GM10266 (cell line): ENCODE measurements at regions not wholly inside any gene's neighbourhood (a gene's known extent, or its start where the extent isn't known, plus 50 kb on each side); places are given as distances from the start of the nearest gene placed in this dataset.

Experiments used
- DNase-seq: peaks from one replicate; pipeline ENCODE4 v3.0.0; 2012; ENCODE audit errors: extremely low spot score
- TF ChIP-seq, protein P1 (sequence below): IDR thresholded peaks from 2 replicates; pipeline ENCODE4 v1.5.1; 2012; ENCODE audit warnings: mild to moderate bottlenecking, low read depth; ENCODE audit not compliant: control insufficient read depth, insufficient read depth; ENCODE audit errors: missing control alignments

GRCh38 chr4:55736605-55737183, 82.9 kb upstream of the EXOC1L start:
- TF ChIP-seq, protein P1, sequence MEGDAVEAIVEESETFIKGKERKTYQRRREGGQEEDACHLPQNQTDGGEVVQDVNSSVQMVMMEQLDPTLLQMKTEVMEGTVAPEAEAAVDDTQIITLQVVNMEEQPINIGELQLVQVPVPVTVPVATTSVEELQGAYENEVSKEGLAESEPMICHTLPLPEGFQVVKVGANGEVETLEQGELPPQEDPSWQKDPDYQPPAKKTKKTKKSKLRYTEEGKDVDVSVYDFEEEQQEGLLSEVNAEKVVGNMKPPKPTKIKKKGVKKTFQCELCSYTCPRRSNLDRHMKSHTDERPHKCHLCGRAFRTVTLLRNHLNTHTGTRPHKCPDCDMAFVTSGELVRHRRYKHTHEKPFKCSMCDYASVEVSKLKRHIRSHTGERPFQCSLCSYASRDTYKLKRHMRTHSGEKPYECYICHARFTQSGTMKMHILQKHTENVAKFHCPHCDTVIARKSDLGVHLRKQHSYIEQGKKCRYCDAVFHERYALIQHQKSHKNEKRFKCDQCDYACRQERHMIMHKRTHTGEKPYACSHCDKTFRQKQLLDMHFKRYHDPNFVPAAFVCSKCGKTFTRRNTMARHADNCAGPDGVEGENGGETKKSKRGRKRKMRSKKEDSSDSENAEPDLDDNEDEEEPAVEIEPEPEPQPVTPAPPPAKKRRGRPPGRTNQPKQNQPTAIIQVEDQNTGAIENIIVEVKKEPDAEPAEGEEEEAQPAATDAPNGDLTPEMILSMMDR, result peak; percentile 19
- DNase-seq, result peak; percentile 20

- no peak for DNase-seq
- TF ChIP-seq, protein P1, result no peak
These were observed 76.9 kb upstream of the EXOC1L start for GRCh38 chr4:55742655-55743202.

GRCh38 chr4:55744369-55744768, 75.2 kb upstream of the EXOC1L start:
- TF ChIP-seq, protein P1, result no peak

DNA sequence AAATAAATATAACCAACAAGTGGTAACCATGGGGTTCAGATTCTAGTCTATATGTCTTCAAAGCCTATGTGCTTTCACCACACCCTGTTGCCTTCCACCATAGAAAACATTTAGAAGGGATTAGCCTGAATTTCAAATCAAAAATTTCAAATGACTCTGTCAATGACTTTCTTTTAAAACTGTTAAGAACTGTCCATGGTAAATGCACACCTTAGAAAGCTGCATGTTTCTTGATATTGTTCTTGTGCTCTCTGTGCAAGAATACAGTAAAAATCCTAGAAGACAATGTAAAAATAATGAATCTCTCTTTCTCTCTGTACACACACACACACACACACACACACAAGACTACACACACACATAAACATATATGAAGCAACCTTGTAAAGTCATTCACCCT, 74.6 kb upstream of the EXOC1L start:
- DNase-seq, result no peak
- TF ChIP-seq, protein P1, result no peak

More at GRCh38 chr4:55744369-55744768, 75.2 kb upstream of the EXOC1L start:
- DNase-seq, result no peak

DNA sequence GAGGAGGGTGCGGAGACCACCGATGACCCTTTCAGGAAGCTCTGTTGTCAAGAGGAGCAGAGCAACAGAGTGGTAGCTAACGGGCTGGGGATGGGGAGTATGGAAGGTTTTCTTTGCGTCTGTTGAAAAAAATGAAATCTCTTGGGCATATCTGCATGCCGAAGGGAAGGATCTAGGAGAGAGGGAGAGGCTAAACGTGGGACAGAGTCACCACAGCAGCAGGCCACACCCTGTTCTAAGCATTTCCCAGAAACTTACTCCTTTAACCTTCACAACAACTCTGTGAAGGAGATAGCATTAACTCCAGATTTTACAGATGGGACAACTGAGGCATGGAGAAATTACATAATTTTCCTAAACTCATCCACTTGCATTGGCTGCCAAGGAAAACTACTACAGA, 71.8 kb upstream of the EXOC1L start:
- TF ChIP-seq, protein P1, result no peak
- DNase-seq, result no peak

DNA sequence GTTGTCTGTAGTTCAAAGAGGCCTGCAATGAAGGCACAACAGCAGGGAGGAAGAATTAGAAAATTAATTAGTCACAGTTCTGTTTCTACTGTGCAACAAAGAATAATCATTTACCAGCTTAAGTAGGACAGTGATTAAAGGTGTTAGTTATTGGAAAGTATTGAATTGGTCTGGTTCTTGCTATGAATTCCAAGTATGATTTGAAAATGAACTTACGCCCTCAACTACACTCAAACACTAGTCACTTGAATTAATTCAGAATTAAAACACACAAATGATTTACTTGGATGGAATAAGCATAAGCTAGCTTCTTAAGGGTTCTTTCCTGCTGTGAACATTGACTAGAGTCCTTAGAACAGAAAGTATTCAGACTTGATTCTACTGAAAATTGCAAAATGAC, 69.9 kb upstream of the EXOC1L start:
- DNase-seq, result no peak
- TF ChIP-seq, protein P1, result no peak

DNA sequence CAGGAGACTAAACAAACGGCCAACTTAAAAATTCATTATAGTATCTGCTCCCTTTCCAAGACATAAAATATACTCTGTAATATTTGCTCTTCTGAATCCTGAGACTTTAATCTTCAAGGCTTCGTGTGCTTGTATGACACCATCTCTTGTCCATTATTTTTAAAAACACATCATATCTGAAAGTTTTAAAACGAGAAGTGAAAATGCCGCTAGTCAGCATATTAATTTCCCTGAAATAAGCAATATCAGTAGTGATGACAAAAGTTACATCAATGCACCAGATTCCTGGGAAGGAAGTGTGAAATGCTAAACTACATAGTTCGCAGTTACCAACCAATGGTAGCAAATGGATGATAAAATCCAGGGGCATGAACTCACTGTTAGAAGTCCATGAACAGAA, 66.8 kb upstream of the EXOC1L start:
- TF ChIP-seq, protein P1, result no peak

More for the DNA sequence above, 66.8 kb upstream of the EXOC1L start:
- DNase-seq, result no peak
